ENCODE measurements at regions not wholly inside any gene's neighbourhood (a gene's known extent, or its start where the extent isn't known, plus 50 kb on each side); places are given as distances from the start of the nearest gene placed in this dataset.
"Not testable (repeated sequence)": the region's sequence is repeated elsewhere in the genome, so short reads cannot be mapped to it uniquely, and the experiment has no call there.

- DNase-seq, result no peak
Measured at GRCh38 chr6:134821928-134822864, 127.7 kb downstream of the ALDH8A1 start.

GRCh38 chr6:134821397-134821796 is 128.5 kb downstream of the ALDH8A1 start:
- no peak for DNase-seq

GRCh38 chr6:134819863-134820800 is 129.8 kb downstream of the ALDH8A1 start:
- DNase-seq, result no peak

- no peak for DNase-seq
Measured at GRCh38 chr6:134819236-134819635, 130.7 kb downstream of the ALDH8A1 start.

- DNase-seq, result no peak
Measured at GRCh38 chr6:134817448-134817847, 132.5 kb downstream of the ALDH8A1 start.

GRCh38 chr6:134816780-134817179 is 133.1 kb downstream of the ALDH8A1 start:
- no peak for DNase-seq

- no peak for DNase-seq
Measured at GRCh38 chr6:134816300-134816699, 133.6 kb downstream of the ALDH8A1 start.

- no peak for DNase-seq
Measured at GRCh38 chr6:134814076-134814695, 135.7 kb downstream of the ALDH8A1 start.

GRCh38 chr6:134813146-134813545 is 136.8 kb downstream of the ALDH8A1 start:
- no peak for DNase-seq

GRCh38 chr6:134810402-134810801 is 139.5 kb downstream of the ALDH8A1 start:
- DNase-seq, result no peak

GRCh38 chr6:134809130-134809529 is 140.8 kb downstream of the ALDH8A1 start:
- no peak for DNase-seq

- DNase-seq, result no peak
Measured at GRCh38 chr6:134806180-134806798, 143.6 kb downstream of the ALDH8A1 start.

- DNase-seq, result no peak
Measured at GRCh38 chr6:134805168-134805567, 144.7 kb downstream of the ALDH8A1 start.

- not testable (repeated sequence) for DNase-seq
Measured at GRCh38 chr6:134804311-134804710, 145.6 kb downstream of the ALDH8A1 start.

- DNase-seq, result no peak
Measured at GRCh38 chr6:134802426-134803058, 147.4 kb downstream of the ALDH8A1 start.

- DNase-seq, result no peak
Measured at GRCh38 chr6:134797400-134798113, 152.3 kb downstream of the ALDH8A1 start.

- DNase-seq, result no peak
Measured at GRCh38 chr6:134795691-134796090, 154.2 kb downstream of the ALDH8A1 start.

GRCh38 chr6:134795001-134795400 is 154.9 kb downstream of the ALDH8A1 start:
- DNase-seq, result no peak

GRCh38 chr6:134791243-134791843 is 158.6 kb downstream of the ALDH8A1 start:
- not testable (repeated sequence) for DNase-seq

- DNase-seq, result no peak
Measured at GRCh38 chr6:134787261-134787877, 162.5 kb downstream of the ALDH8A1 start.

All from stimulated activated CD8-positive, alpha-beta memory T cell treated with anti-CD3 and anti-CD28 coated beads, Interleukin-4, amount 100 ng/mL, for 48 hours (primary cell).